ENCODE measurements at regions not wholly inside any gene's neighbourhood (a gene's known extent, or its start where the extent isn't known, plus 50 kb on each side); places are given as distances from the start of the nearest gene placed in this dataset.

GRCh38 chr2:146138820-146139219, 1618.9 kb upstream of the ZEB2 start:
- TF ChIP-seq, protein P1, sequence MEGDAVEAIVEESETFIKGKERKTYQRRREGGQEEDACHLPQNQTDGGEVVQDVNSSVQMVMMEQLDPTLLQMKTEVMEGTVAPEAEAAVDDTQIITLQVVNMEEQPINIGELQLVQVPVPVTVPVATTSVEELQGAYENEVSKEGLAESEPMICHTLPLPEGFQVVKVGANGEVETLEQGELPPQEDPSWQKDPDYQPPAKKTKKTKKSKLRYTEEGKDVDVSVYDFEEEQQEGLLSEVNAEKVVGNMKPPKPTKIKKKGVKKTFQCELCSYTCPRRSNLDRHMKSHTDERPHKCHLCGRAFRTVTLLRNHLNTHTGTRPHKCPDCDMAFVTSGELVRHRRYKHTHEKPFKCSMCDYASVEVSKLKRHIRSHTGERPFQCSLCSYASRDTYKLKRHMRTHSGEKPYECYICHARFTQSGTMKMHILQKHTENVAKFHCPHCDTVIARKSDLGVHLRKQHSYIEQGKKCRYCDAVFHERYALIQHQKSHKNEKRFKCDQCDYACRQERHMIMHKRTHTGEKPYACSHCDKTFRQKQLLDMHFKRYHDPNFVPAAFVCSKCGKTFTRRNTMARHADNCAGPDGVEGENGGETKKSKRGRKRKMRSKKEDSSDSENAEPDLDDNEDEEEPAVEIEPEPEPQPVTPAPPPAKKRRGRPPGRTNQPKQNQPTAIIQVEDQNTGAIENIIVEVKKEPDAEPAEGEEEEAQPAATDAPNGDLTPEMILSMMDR (IDR thresholded peaks at IDR 0.05): no peak
- no peak for TF ChIP-seq POLR2A (IDR thresholded peaks at IDR 0.05)

GRCh38 chr2:146135245-146135644, 1615.3 kb upstream of the ZEB2 start:
- TF ChIP-seq, protein P1 (IDR thresholded peaks at IDR 0.05): no peak
- no peak for TF ChIP-seq POLR2A (IDR thresholded peaks at IDR 0.05)
- no peak for DNase-seq
- no peak overlapping the region for H3K27ac ChIP-seq
- no peaks in the 10 kb centered on the region for H3K4me1 ChIP-seq
- no peak overlapping the region for H3K4me3 ChIP-seq
- H3K9me3 ChIP-seq: no peaks in the 10 kb centered on the region
- H3K27me3 ChIP-seq: no peaks in the 10 kb centered on the region
- H3K36me3 ChIP-seq: no peaks in the 10 kb centered on the region

More at GRCh38 chr2:146138820-146139219, 1618.9 kb upstream of the ZEB2 start:
- Histone ChIP-seq H3K9me3 (no peaks in the 10 kb centered on the region), H3K27me3 (no peaks in the 10 kb centered on the region), H3K4me3 (no peak overlapping the region), H3K27ac (no peak overlapping the region), H3K36me3 (no peaks in the 10 kb centered on the region), H3K4me1 (no peaks in the 10 kb centered on the region)
- DNase-seq: no peak

DNA sequence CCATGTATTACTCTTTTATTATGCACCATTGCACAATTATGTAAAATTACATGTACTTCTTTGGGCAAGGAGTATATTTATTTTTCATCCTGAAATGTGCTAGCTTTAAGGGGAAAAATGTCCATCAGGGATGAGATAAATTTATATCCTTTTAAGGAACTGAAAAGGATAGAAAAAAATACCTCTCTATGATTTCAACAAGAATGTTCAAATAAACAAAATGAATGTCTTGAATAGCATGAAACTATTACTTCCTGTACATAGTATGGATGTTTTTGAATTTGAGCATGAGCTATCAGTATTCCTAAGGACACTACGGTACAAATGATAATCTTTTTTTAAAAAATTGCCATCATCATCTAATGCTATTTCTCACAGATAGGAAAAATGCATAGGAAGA, 1611.9 kb upstream of the ZEB2 start:
- DNase-seq: no peak
- H3K36me3 ChIP-seq: no peaks in the 10 kb centered on the region
- no peak overlapping the region for H3K27ac ChIP-seq
- H3K9me3 ChIP-seq: no peaks in the 10 kb centered on the region
- H3K4me3 ChIP-seq: no peak overlapping the region
- H3K4me1 ChIP-seq: no peaks in the 10 kb centered on the region
- no peak for TF ChIP-seq POLR2A (IDR thresholded peaks at IDR 0.05)
- TF ChIP-seq, protein P1 (IDR thresholded peaks at IDR 0.05): no peak
- no peaks in the 10 kb centered on the region for H3K27me3 ChIP-seq

GRCh38 chr2:146131048-146131447, 1611.1 kb upstream of the ZEB2 start:
- H3K9me3 ChIP-seq: no peaks in the 10 kb centered on the region
- no peak for TF ChIP-seq POLR2A (IDR thresholded peaks at IDR 0.05)
- TF ChIP-seq, protein P1 (IDR thresholded peaks at IDR 0.05): no peak
- no peak for DNase-seq
- no peaks in the 10 kb centered on the region for H3K36me3 ChIP-seq
- H3K27me3 ChIP-seq: no peaks in the 10 kb centered on the region
- H3K4me3 ChIP-seq: no peak overlapping the region
- no peaks in the 10 kb centered on the region for H3K4me1 ChIP-seq
- H3K27ac ChIP-seq: no peak overlapping the region

- no peaks in the 10 kb centered on the region for H3K36me3 ChIP-seq
- no peak for DNase-seq
- H3K27me3 ChIP-seq: no peaks in the 10 kb centered on the region
- no peak overlapping the region for H3K4me3 ChIP-seq
- TF ChIP-seq, protein P1 (IDR thresholded peaks at IDR 0.05): no peak
- TF ChIP-seq POLR2A (IDR thresholded peaks at IDR 0.05): no peak
- H3K9me3 ChIP-seq: no peaks in the 10 kb centered on the region
- no peaks in the 10 kb centered on the region for H3K4me1 ChIP-seq
- H3K27ac ChIP-seq: no peak overlapping the region
Observed at GRCh38 chr2:146130290-146130689, 1610.4 kb upstream of the ZEB2 start.

GRCh38 chr2:146129231-146129630, 1609.3 kb upstream of the ZEB2 start:
- H3K27me3 ChIP-seq: no peaks in the 10 kb centered on the region
- no peak overlapping the region for H3K4me3 ChIP-seq
- H3K4me1 ChIP-seq: no peaks in the 10 kb centered on the region
- no peaks in the 10 kb centered on the region for H3K36me3 ChIP-seq
- TF ChIP-seq POLR2A (IDR thresholded peaks at IDR 0.05): no peak
- TF ChIP-seq, protein P1 (IDR thresholded peaks at IDR 0.05): no peak
- no peak for DNase-seq
- no peak overlapping the region for H3K27ac ChIP-seq
- no peaks in the 10 kb centered on the region for H3K9me3 ChIP-seq

All from Peyer's patch (tissue), 4 donors.